ENCODE measurements at regions not wholly inside any gene's neighbourhood (a gene's known extent, or its start where the extent isn't known, plus 50 kb on each side); places are given as distances from the start of the nearest gene placed in this dataset.

GRCh38 chr2:215716956-215717355, 281.1 kb upstream of the FN1 start:
- DNase-seq (ENCODE audit: low read depth), result no peak

- peak; percentile 94 for DNase-seq (ENCODE audit: low read depth)
Measured at GRCh38 chr2:215712871-215713790, 277.3 kb upstream of the FN1 start.

- DNase-seq (ENCODE audit: low read depth), result no peak
Measured at GRCh38 chr2:215712219-215712868, 276.5 kb upstream of the FN1 start.

- peak; percentile 50 for DNase-seq (ENCODE audit: low read depth)
Measured at GRCh38 chr2:215711471-215712034, 275.7 kb upstream of the FN1 start.

GRCh38 chr2:215707608-215708007, 271.7 kb upstream of the FN1 start:
- DNase-seq (ENCODE audit: low read depth), result no peak

GRCh38 chr2:215705771-215706361, 270.0 kb upstream of the FN1 start:
- DNase-seq (ENCODE audit: low read depth), result no peak

GRCh38 chr2:215705281-215705680, 269.4 kb upstream of the FN1 start:
- no peak for DNase-seq (ENCODE audit: low read depth)

GRCh38 chr2:215702116-215702902, 266.4 kb upstream of the FN1 start:
- DNase-seq (ENCODE audit: low read depth), result no peak

GRCh38 chr2:215699700-215700538, 264.1 kb upstream of the FN1 start:
- DNase-seq (ENCODE audit: low read depth), result no peak

GRCh38 chr2:215699018-215699417, 263.1 kb upstream of the FN1 start:
- no peak for DNase-seq (ENCODE audit: low read depth)

GRCh38 chr2:215698566-215698965, 262.7 kb upstream of the FN1 start:
- DNase-seq (ENCODE audit: low read depth), result peak; percentile 100

- no peak for DNase-seq (ENCODE audit: low read depth)
Measured at GRCh38 chr2:215697496-215697895, 261.6 kb upstream of the FN1 start.

GRCh38 chr2:215697003-215697402, 261.1 kb upstream of the FN1 start:
- no peak for DNase-seq (ENCODE audit: low read depth)

GRCh38 chr2:215695861-215696260, 260.0 kb upstream of the FN1 start:
- DNase-seq (ENCODE audit: low read depth), result no peak

- no peak for DNase-seq (ENCODE audit: low read depth)
Measured at GRCh38 chr2:215693999-215694580, 258.2 kb upstream of the FN1 start.

GRCh38 chr2:215693193-215693998, 257.5 kb upstream of the FN1 start:
- DNase-seq (ENCODE audit: low read depth), result peak; percentile 67

GRCh38 chr2:215692387-215693079, 256.7 kb upstream of the FN1 start:
- DNase-seq (ENCODE audit: low read depth), result no peak

- DNase-seq (ENCODE audit: low read depth), result no peak
Measured at GRCh38 chr2:215691346-215691745, 255.5 kb upstream of the FN1 start.
